ENCODE measurements at regions not wholly inside any gene's neighbourhood (a gene's known extent, or its start where the extent isn't known, plus 50 kb on each side); places are given as distances from the start of the nearest gene placed in this dataset.

GRCh38 chr12:124509300-124509675, 58.1 kb downstream of the NCOR2 start:
- TF ChIP-seq CTCF (IDR thresholded peaks at IDR 0.05; ENCODE audit: low read depth, low read length, poor library complexity, severe bottlenecking) = no peak
- no peak for TF ChIP-seq EZH2phosphoT487 (IDR thresholded peaks at IDR 0.05; ENCODE audit: borderline replicate concordance, low read length)
